ENCODE measurements at regions not wholly inside any gene's neighbourhood (a gene's known extent, or its start where the extent isn't known, plus 50 kb on each side); places are given as distances from the start of the nearest gene placed in this dataset.

DNA sequence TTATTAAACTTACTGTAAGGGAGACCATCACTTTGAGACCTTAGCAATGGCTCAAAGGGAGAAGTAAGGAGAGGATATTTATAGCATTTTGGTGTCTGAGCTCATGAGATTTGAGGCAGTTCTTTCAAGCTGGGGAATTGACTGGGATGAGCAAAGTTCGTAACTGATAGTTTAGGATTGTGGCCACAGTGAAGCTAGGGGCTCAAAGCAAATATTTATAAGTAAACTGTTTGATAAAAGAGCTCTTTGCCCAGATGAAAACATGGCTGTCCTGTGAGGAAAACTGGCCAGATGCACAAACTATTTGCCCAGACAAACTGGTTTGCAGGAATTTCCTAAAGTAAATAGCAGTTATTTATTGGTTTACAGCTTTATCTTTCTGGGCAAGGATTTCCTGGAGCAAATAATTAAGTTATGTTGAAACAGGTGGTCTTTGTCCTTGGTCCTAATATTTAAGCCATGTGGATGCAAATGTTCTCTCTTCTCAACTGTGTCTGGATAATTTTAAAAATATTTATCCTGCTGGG is 59.7 kb upstream of the TMTC4 start:
- no TSS peak for BruUV-seq (replicated peaks)
- Histone ChIP-seq H3K4me2 (ENCODE audit: low read depth, low read length) (no peak overlapping the region), H3K14ac (replicated peaks; ENCODE audit: low read depth, low read length) (no peak overlapping the region), H2BK120ac (ENCODE audit: low read depth, low read length) (no peak overlapping the region), H3K4me3 (ENCODE audit: insufficient read depth, low read depth, low read length) (no peak overlapping the region), H4K91ac (ENCODE audit: insufficient read depth, low read depth, low read length) (no peak overlapping the region), H3K23ac (ENCODE audit: low read depth, low read length) (no peak overlapping the region), H3K9ac (ENCODE audit: low read depth, low read length) (no peak overlapping the region), H2BK20ac (ENCODE audit: low read depth, low read length) (no peak overlapping the region), H3K9me3 (ENCODE audit: control insufficient read depth, insufficient read depth, low read length) (no peaks in the 10 kb centered on the region), H2BK5ac (ENCODE audit: low read depth, low read length, poor library complexity, severe bottlenecking) (no peak overlapping the region), H2AK5ac (ENCODE audit: low read depth, low read length) (no peak overlapping the region), H4K20me1 (ENCODE audit: insufficient read depth, low read length) (no peaks in the 10 kb centered on the region), H3K4ac (ENCODE audit: low read depth, low read length) (no peak overlapping the region), H2BK15ac (ENCODE audit: low read depth, low read length) (no peak overlapping the region), H3K27ac (ENCODE audit: insufficient read depth, low read length) (no peak overlapping the region), H3K79me1 (ENCODE audit: low read depth in 1 of 2, low read length in 2 of 2) (no peaks in the 10 kb centered on the region), H3K36me3 (ENCODE audit: control insufficient read depth, insufficient read depth, low read length) (no peaks in the 10 kb centered on the region), H3K18ac (ENCODE audit: low read depth, low read length) (no peak overlapping the region), H3K9me1 (ENCODE audit: insufficient read depth, low read length) (no peaks in the 10 kb centered on the region), H4K5ac (ENCODE audit: low read depth, low read length) (no peak overlapping the region), H2AK9ac (replicated peaks; ENCODE audit: low read depth, low read length, poor library complexity) (no peak overlapping the region), H4K8ac (ENCODE audit: low read depth in 2 of 2, low read length in 2 of 2) (no peak overlapping the region), H3K27me3 (ENCODE audit: control insufficient read depth, insufficient read depth, low read length) (no peaks in the 10 kb centered on the region), H3K4me1 (ENCODE audit: control insufficient read depth, insufficient read depth, low read length) (no peaks in the 10 kb centered on the region), H2AFZ (replicated peaks; ENCODE audit: low read length, poor library complexity) (no peak overlapping the region), H3K56ac (ENCODE audit: extremely low read depth, insufficient read depth, low read length) (no peak overlapping the region)
- DNase-seq: no peak
- ChIA-PET CTCF (interaction anchor here (0.8 to 0.9 kb wide), 2 partner anchors 10 to 12 kb away, joined by 3 read pairs; no protein-coding TSS in a partner anchor), POLR2A (ENCODE audit: unreplicated experiment) (no interaction called here)
- TF ChIP-seq FOS (IDR thresholded peaks at IDR 0.05; ENCODE audit: low read depth, low read length) (no peak), RFX5 (IDR thresholded peaks at IDR 0.05; ENCODE audit: low read depth, low read length) (no peak), CTCF (conservative IDR thresholded peaks at IDR 0.05; ENCODE audit: low read depth, low read length) (no peak), BHLHE40 (IDR thresholded peaks at IDR 0.05; ENCODE audit: low read depth, low read length) (no peak), MAFK (IDR thresholded peaks at IDR 0.05; ENCODE audit: low read depth, low read length) (no peak), CEBPB (IDR thresholded peaks at IDR 0.05; ENCODE audit: low read depth, low read length) (no peak), MXI1 (IDR thresholded peaks at IDR 0.05; ENCODE audit: borderline replicate concordance, low read depth, low read length) (no peak), CHD1 (IDR thresholded peaks at IDR 0.05; ENCODE audit: low read depth, low read length) (no peak), RCOR1 (IDR thresholded peaks at IDR 0.05; ENCODE audit: insufficient replicate concordance, low read length) (no peak), SMC3 (IDR thresholded peaks at IDR 0.05; ENCODE audit: low read depth, low read length) (no peak)
- TF ChIP-seq, protein P1, sequence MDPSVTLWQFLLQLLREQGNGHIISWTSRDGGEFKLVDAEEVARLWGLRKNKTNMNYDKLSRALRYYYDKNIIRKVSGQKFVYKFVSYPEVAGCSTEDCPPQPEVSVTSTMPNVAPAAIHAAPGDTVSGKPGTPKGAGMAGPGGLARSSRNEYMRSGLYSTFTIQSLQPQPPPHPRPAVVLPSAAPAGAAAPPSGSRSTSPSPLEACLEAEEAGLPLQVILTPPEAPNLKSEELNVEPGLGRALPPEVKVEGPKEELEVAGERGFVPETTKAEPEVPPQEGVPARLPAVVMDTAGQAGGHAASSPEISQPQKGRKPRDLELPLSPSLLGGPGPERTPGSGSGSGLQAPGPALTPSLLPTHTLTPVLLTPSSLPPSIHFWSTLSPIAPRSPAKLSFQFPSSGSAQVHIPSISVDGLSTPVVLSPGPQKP (IDR thresholded peaks at IDR 0.05; ENCODE audit: borderline replicate concordance, low read depth, low read length): no peak
- ATAC-seq (ENCODE audit: low read depth): no peak
- WGBS, 2 experiments (ENCODE audit: extremely low coverage in 2 of 2, insufficient read length in 1 of 2): 0% methylated on average over 1 of the region's 1 CpG; no CpG with 5 or more reads in 1 of the 2 experiments
- intact Hi-C loops (cut with micrococcal nuclease) (no loop called here), dilution Hi-C loops (cut with HindIII; ENCODE audit: low sequenced_read_pairs, unreplicated experiment) (no loop called here), in situ Hi-C loops (cut with MboI; ENCODE audit: low sequenced_read_pairs) (no loop called here)
